ENCODE measurements at regions not wholly inside any gene's neighbourhood (a gene's known extent, or its start where the extent isn't known, plus 50 kb on each side); places are given as distances from the start of the nearest gene placed in this dataset.

DNA sequence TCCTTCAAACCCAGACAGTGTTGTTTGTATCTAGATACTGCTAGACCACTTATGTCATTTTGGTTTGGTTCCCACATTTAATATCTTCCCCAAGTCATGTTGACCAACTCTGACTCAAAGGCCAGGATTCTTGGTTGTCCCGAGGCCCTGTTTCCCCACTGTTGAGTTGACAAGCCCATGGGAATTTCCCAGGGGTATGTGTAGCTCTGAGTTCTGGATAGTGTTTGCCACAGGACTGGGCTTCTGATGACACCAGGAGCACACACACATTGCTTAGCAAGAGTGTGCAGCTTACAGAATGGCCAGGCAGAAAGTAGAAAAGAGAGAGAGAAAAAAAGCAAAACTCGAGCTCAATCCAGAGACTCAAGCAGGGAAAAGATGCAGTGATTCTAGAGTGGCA lies 214.4 kb downstream of the NXNL2 start:
- TF ChIP-seq, protein P1, sequence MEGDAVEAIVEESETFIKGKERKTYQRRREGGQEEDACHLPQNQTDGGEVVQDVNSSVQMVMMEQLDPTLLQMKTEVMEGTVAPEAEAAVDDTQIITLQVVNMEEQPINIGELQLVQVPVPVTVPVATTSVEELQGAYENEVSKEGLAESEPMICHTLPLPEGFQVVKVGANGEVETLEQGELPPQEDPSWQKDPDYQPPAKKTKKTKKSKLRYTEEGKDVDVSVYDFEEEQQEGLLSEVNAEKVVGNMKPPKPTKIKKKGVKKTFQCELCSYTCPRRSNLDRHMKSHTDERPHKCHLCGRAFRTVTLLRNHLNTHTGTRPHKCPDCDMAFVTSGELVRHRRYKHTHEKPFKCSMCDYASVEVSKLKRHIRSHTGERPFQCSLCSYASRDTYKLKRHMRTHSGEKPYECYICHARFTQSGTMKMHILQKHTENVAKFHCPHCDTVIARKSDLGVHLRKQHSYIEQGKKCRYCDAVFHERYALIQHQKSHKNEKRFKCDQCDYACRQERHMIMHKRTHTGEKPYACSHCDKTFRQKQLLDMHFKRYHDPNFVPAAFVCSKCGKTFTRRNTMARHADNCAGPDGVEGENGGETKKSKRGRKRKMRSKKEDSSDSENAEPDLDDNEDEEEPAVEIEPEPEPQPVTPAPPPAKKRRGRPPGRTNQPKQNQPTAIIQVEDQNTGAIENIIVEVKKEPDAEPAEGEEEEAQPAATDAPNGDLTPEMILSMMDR (IDR thresholded peaks at IDR 0.05; ENCODE audit: low read depth, low read length) = no peak
- TF ChIP-seq EZH2phosphoT487 (IDR thresholded peaks at IDR 0.05; ENCODE audit: low read depth) = no peak
